AG04449 (cell line): ENCODE measurements at regions not wholly inside any gene's neighbourhood (a gene's known extent, or its start where the extent isn't known, plus 50 kb on each side); places are given as distances from the start of the nearest gene placed in this dataset.

Source experiments
- CTCF ChIA-PET: fragments of 350-600 bp; formaldehyde crosslinking; extraction: SDS; loops from one replicate; lab custom pipeline; 2021; ENCODE audit warnings: antibody characterized with exemption; lab: Yijun Ruan, JAX
- POLR2A ChIA-PET: fragments of 400-600, 350-600 bp; formaldehyde crosslinking; extraction: SDS; loops from one replicate; lab custom pipeline; 2020; ENCODE audit warnings: antibody characterized with exemption, inconsistent platforms; lab: Yijun Ruan, JAX
- DNase-seq: peaks from one replicate; pipeline ENCODE4 v3.0.0-alpha.2; 2010; ENCODE audit warnings: low read depth, low spot score
- H3K4me3 ChIP-seq: 2 replicates; pipeline ENCODE4 v1.5.1; 2011; ENCODE audit warnings: low read depth, mild to moderate bottlenecking, control low read depth, low read length
- CTCF ChIP-seq: IDR thresholded peaks from one replicate; pipeline ENCODE4 v1.5.1; 2011; ENCODE audit warnings: mild to moderate bottlenecking, moderate library complexity, low read length, control low read depth, inconsistent platforms; ENCODE audit not compliant: insufficient read depth; ENCODE audit errors: missing control alignments

GRCh38 chr2:199602896-199603717 is 145.4 kb upstream of the SATB2 start:
- ChIA-PET CTCF (interaction anchor here (0.7 to 0.8 kb wide), 2 partner anchors 137 to 1290 kb away, joined by 3 read pairs; no protein-coding TSS in a partner anchor), POLR2A (no interaction called here)

GRCh38 chr2:199602271-199602895 is 144.6 kb upstream of the SATB2 start:
- no peak overlapping the region for H3K4me3 ChIP-seq
- TF ChIP-seq CTCF, result no peak
- POLR2A ChIA-PET, result no interaction called here
- no peak for DNase-seq
- CTCF ChIA-PET, result interaction anchor here (0.8 kb wide), 1 partner anchor 138 kb away, joined by 3 read pairs; no protein-coding TSS in a partner anchor

More at GRCh38 chr2:199602896-199603717, 145.4 kb upstream of the SATB2 start:
- no peak for TF ChIP-seq CTCF
- no peak for DNase-seq
- no peak overlapping the region for H3K4me3 ChIP-seq

- TF ChIP-seq CTCF, result peak; percentile 23
- DNase-seq, result no peak
- no peak overlapping the region for H3K4me3 ChIP-seq
- ChIA-PET POLR2A (no interaction called here), CTCF (interaction anchor here (1.0 to 3.2 kb wide), 8 partner anchors 9 to 1287 kb away, joined by 3 to 10 read pairs (median 3); no protein-coding TSS in a partner anchor)
Measured at GRCh38 chr2:199596549-199596948, 138.8 kb upstream of the SATB2 start.

GRCh38 chr2:199594443-199594842 is 136.7 kb upstream of the SATB2 start:
- DNase-seq, result no peak
- no peak for TF ChIP-seq CTCF
- H3K4me3 ChIP-seq, result no peak overlapping the region
- CTCF ChIA-PET, result interaction anchor here (1.2 to 3.2 kb wide), 2 partner anchors 11 to 106 kb away, joined by 5 to 10 read pairs; no protein-coding TSS in a partner anchor
- POLR2A ChIA-PET, result no interaction called here

- no peak overlapping the region for H3K4me3 ChIP-seq
- DNase-seq, result no peak
- ChIA-PET CTCF (interaction anchor here (1.7 kb wide), 1 partner anchor 13 kb away, joined by 4 read pairs; no protein-coding TSS in a partner anchor), POLR2A (no interaction called here)
- no peak for TF ChIP-seq CTCF
Measured at GRCh38 chr2:199591826-199592225, 134.1 kb upstream of the SATB2 start.
